ENCODE measurements at regions not wholly inside any gene's neighbourhood (a gene's known extent, or its start where the extent isn't known, plus 50 kb on each side); places are given as distances from the start of the nearest gene placed in this dataset.

DNA sequence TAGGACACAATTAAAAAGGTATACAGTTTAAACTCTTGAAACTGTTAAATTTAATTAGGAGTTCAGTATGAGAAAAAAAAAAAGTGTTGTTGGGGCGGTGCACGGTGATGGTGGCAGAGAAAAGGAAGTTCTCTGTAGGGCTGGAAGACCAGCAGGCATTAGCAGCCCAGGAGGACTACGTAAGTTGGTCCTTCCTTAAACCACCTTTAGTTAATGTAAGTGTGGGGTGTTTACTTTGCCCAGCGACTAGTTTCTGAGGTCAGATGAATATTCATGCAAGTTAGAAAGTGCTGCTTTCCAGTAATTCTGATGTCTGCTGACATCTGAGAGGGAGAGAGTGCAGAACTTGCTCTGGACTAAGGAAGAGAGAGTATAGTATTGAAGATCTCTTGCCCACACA, 54.9 kb downstream of the NKX2-1 start:
- DNase-seq (ENCODE audit: low spot score): no peak

DNA sequence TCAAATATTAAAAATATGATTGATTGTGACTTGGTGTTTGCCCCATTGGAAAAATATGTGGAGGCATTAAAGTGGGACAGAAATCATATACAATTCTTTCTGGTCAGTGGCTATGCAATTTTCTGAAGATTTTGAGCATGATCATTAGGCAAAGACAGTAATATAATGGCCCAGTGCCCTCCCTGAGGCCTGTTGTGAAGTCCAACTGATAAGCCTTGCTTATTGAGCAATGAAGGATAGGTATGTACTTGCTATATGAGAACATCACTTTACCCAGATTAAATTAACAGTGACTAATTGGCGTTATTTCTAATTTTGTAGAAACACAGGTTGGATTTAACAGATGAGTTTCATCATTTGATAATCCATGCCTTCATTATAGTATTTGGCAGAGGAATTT, 57.1 kb downstream of the NKX2-1 start:
- no peak for DNase-seq (ENCODE audit: low spot score)

GRCh38 chr14:36455241-36455627, 64.8 kb downstream of the NKX2-1 start:
- DNase-seq (ENCODE audit: low spot score): no peak

GRCh38 chr14:36454599-36455240, 65.3 kb downstream of the NKX2-1 start:
- no peak for DNase-seq (ENCODE audit: low spot score)

DNA sequence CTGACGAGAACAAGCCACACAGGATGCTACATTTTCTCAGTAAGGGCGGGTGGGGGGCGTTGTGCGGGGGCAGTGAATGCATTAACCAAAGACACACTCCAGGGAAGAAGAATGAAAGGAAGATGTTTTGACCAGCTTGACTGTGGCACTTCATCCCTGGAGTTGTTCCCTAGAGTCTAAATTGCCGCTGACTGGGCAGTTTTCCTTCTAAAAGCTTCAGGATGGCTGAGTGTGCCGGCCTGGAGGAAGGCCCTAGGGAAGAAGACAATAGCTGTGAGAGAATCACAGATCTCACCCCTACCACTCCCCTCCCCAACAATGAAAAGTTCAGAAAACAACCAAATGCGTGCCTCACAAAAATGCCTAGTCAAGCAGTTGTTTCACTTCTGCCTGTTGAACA, 67.2 kb downstream of the NKX2-1 start:
- no peak for DNase-seq (ENCODE audit: low spot score)

DNA sequence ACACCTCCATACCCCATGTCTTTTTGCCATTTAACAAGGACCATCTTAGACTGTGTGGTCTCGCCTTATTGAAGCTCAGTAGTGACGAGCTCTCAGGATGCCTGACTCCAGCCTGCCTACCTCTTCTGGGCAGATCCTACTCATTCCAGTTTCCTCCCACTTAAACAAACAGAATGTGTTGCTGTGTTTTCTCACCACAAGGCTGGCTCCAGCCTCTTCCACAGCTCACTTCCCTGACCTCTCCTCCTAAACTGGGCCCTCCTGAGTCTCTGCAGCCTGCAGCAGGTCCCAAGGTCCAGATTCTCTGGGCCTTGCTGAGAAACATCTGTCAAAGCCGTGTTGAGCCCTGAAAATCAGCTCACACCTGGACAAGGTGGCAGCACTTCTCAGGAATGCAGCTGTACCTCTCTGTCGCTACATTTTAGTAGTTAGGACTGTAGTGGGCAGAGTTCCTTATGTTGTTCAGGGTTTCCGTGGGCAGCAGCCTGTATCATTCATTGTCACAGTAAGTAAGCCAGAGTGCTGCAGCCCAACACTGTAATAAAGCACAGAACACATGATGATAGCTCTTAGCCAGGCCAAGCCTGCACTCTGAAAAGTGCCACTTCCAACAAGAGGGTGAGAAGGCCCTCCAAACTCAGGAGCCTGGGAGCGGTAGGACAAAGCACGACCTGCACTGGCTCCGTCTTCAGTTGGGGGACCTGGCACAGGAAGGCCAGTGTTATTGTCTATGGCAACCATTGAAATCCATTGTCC, 68.5 kb downstream of the NKX2-1 start:
- no peak for DNase-seq (ENCODE audit: low spot score)

- DNase-seq (ENCODE audit: low spot score): no peak
Measured at GRCh38 chr14:36450550-36450949, 69.5 kb downstream of the NKX2-1 start.

- DNase-seq (ENCODE audit: low spot score): no peak
Measured at GRCh38 chr14:36449903-36450302, 70.1 kb downstream of the NKX2-1 start.

GRCh38 chr14:36443374-36443773, 76.7 kb downstream of the NKX2-1 start:
- DNase-seq (ENCODE audit: low spot score): no peak

GRCh38 chr14:36442824-36443241, 77.2 kb downstream of the NKX2-1 start:
- no peak for DNase-seq (ENCODE audit: low spot score)

GRCh38 chr14:36441283-36441682, 78.7 kb downstream of the NKX2-1 start:
- no peak for DNase-seq (ENCODE audit: low spot score)

- DNase-seq (ENCODE audit: low spot score): no peak
Measured at GRCh38 chr14:36439766-36440165, 80.3 kb downstream of the NKX2-1 start.

- no peak for DNase-seq (ENCODE audit: low spot score)
Measured at GRCh38 chr14:36438883-36439282, 81.1 kb downstream of the NKX2-1 start.

DNA sequence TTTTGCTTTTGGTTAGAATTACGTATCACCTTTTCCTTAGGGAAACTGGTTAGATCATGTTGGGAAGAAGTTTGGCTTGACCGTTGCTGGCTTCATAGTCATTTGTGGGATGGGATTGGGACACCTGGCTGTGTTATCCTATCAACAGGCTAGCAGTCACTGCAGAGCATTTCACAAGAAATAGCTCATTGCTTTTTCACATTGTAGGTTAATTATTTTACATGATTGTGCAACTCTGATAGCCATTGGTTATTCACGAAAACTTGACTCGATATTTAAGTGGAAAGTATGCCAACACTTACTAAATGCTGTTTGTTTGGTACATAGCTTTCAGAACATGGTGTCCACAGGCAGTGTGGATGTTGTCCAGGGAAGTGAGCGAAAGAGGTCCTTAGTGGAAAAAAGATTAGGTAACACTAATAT, 89.4 kb downstream of the NKX2-1 start:
- DNase-seq (ENCODE audit: low spot score): no peak

- DNase-seq (ENCODE audit: low spot score): no peak
Measured at GRCh38 chr14:36430169-36430568, 89.9 kb downstream of the NKX2-1 start.

GRCh38 chr14:36429692-36430091, 90.3 kb downstream of the NKX2-1 start:
- no peak for DNase-seq (ENCODE audit: low spot score)

DNA sequence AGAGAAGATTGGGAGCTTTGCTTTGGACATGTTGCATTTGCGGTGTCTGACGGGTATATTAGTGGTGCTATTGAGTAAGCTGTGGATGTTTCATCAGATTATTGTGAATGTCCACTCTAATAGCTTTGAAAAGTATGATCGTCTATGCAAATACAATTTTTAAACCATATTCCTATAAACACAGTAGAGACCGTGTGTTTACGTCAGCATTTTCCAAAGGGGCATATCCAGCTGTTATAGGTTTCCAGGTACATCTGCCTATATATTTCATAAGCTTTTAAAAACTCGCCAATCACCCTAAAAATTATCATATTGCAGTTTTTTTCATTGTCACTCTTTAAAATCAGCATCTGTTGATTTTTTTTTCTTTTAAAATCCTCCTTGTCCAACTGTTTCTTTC, 91.7 kb downstream of the NKX2-1 start:
- no peak for DNase-seq (ENCODE audit: low spot score)

DNA sequence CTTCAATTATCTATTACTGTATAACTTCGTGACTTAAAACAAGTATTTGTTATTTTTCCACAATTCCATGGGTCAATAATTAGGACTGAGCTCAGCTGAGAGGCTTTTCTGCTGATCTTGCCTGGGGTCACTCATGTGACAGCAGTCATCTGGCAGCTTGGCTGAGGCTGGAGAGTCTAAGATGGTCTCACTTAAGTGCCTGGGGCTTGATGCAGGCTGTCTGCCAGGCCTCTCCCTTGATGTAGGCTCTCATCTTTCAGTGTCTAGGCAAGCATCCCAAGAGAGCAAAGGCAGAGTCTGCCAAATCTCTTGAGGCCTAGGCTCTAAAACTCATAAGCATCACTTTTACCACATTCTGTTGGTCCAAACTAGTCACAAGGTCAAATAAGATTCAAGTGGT, 93.2 kb downstream of the NKX2-1 start:
- no peak for DNase-seq (ENCODE audit: low spot score)

DNA sequence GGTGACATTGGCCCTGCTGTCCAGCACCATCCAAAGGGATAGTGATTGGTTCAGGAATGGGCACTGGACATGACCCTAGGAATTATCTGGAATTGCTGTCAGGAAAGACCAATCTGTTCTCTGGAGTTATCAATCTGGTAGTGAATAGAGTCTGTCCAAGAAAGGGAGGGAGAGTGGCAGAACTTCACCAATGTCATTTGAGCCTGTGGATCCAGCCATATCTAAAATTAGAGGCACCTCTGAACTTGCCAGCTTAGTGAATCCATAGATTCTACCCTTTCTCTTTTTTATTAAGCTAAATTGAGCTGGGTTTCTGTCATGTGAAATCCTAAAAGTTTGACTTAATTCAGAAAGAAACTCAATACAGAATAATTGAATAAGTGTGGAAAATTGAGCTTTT, 93.9 kb downstream of the NKX2-1 start:
- DNase-seq (ENCODE audit: low spot score): no peak

GRCh38 chr14:36424478-36425102, 95.4 kb downstream of the NKX2-1 start:
- no peak for DNase-seq (ENCODE audit: low spot score)

DNA sequence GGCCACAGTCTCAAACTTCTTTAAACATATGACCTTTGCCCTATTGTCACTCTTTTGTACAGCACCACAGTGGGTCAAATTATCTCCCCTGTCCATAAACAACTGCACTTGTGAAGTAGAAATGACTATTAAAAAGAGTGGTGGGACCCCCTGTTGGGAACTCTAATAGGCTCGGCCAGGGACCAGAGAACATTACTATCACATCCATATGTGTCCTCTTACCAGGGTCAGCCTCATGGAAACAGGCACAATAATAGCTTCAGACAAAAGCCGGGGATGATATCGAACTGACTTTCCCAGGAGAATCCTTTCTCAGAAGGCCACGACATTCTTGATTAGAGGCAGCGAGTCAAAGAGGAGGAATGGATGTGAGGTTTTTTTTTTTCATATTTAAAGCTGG, 96.6 kb downstream of the NKX2-1 start:
- no peak for DNase-seq (ENCODE audit: low spot score)

DNA sequence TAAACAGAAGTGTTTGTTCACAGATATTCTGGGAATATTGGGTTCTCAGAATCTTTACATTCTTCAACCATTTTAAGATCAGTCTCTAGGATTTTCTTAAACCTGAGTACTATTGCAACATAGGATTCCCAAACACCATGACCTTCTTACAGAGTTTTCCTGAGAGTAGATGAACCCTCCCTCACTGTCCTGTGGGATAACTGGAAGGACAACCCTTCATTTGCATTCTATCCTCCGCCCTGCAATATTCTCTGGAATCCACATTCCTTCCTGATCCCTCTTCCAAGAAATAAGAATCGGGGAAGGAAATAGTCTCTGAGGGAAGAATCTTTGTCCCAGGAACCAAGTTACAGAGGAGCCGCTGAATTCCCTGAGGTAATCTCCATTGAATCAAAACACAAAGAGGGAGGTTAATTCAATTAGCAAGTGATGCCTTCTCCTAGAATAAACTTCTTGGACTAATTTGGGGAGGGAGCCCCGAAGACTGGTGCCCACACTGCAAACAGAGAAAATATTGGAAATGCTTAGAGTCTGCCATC, 99.8 kb upstream of the MBIP start:
- DNase-seq (ENCODE audit: low spot score): no peak

DNA sequence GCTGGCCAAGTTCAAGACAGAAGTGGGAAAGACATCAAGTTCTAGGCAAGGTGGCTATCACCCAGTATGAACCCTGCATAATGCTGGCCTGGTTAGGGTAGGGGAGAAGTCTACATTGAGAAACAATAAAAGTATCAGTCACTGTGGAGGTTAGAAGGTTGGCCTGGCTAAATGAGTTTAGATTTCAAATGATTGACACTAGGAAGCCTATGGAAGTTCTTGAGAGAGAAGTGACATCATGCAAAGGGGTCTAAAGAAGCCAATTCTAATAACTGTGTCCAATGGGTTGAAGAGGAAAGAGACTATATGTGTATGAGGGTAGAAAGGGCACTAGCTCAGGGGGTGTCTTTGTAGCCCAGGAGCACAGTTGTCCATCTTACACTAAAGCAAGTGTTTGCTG, 98.5 kb upstream of the MBIP start:
- no peak for DNase-seq (ENCODE audit: low spot score)
